ENCODE measurements at regions not wholly inside any gene's neighbourhood (a gene's known extent, or its start where the extent isn't known, plus 50 kb on each side); places are given as distances from the start of the nearest gene placed in this dataset.

DNA sequence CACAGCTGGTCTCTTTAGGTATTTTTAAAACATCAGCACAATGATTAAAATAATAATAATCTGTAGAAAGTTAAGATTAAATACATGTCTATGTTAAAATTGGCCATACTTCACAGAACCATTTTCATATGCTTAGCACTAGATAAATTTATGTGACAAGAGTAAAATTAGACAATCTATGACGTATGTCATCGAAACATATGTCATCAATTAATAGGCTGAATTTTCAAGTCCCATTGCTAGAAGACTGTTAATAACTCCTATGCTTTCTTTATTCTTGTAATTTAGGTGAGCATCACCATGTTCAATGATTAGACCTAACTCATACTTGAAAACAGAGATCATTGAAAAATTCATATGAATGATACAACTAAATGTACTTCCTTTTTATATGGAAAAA is 593.3 kb upstream of the KCNMB2 start:
- DNase-seq (ENCODE audit: low spot score): no peak

DNA sequence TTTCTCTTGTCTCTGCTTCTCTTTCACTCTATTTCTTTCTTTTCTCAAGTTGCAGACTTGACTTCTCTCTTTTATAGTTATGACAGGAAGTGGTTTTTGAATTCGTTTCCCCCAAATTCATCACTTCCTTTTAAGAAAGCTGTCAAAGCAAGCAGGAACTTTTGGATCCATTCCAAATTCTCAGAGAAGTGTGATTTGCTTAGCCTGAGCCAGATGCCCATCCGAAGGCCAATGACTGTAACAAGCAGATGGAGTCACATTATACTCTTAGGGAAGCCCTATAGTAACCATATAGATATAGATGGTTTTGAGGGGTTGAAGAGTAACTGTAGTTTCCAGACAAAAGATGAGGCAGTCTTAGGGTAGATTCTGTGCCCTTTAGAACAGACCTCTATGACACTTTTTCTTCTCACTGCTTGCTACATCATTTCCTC is 592.0 kb upstream of the KCNMB2 start:
- DNase-seq (ENCODE audit: low spot score): no peak

DNA sequence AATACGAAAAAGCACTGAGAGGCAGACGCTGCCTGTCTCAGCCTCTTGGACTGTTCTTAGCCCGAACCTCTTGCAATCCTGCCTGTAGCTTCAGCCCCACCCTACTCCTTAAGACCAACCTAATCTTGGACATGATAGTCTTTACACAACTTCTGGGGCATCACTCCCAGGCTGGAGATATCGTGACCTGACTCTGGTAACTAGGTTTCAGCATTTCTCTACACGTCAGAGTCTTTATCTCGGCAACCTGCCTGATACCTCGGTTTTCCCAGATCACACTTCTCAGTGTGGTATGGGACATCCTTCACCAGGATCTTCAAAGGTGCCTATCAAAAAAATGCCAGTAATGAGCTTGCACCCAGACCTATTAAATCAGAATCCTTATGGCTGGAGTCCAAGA is 590.2 kb upstream of the KCNMB2 start:
- DNase-seq (ENCODE audit: low spot score): no peak

DNA sequence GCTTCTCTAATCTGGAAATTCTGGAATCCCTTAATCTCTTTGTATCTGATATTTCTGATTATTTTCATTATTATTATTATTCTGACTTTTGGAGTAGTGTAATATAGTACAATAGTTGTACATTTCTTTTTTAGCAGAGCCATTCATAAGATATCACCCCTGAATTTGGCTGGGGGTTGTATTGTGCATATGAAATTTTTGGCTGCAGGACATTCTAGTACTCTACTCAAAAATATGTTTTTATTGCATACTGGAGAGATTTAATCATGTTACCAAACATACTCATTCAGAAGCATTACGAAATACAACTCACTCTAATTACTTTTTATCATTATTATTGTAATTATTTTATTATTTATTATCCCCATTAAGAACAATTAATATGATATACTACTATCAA is 589.7 kb upstream of the KCNMB2 start:
- DNase-seq (ENCODE audit: low spot score): no peak

- DNase-seq (ENCODE audit: low spot score): no peak
These were observed 589.3 kb upstream of the KCNMB2 start for GRCh38 chr3:177946936-177947335.

DNA sequence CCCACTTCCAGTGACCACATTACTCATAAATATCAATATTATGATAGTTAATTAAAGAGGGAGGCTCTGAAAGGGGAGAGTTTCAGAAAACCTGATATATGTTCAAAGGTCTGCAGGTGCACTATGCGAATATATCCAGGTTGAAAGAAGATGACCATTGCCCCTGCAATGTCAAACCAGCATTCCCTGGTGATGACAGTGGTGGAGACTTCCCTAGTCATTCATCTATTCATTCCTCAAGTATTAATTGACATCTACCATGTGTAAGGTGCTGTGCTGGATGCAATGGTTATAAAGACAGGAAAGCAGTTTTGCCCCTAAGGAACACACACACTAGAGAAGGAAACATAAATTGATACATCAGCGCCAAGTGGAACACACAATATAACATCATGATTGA is 588.3 kb upstream of the KCNMB2 start:
- no peak for DNase-seq (ENCODE audit: low spot score)

DNA sequence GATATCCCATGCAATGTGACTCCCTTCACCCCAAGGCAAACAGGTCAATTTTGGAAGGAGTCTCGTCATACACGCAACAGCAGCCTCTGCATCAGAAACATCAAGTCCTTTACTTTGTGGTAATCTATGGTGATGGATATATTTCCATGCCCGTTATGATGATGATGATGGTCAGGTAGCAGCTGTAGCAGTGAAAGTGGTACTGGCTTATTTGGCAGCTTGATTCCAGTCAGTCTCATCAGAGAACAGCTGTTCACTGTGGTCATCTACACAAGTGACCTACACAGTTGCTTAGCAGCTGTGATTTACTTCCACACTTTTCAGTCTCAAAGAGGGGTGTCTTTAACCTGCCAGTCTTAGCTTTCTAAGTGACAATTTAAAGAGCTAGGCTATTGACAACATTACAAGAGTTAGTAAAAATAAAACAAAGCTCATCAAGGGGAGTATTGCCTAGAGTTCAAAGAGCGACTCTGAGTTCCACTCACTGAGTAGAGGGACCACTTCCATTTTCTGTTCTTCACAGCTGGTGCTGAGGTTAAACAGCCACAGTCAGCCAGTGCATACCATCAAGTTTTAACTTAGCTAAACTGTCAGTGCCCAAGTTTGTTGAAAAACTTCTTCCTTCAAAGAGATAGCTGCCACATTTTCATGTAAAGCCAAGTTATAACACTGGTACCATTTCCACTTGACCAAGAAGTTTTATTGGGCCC is 587.4 kb upstream of the KCNMB2 start:
- no peak for DNase-seq (ENCODE audit: low spot score)

- DNase-seq (ENCODE audit: low spot score): no peak
These were observed 577.0 kb upstream of the KCNMB2 start for GRCh38 chr3:177959188-177959587.

GRCh38 chr3:177960014-177960413 is 576.2 kb upstream of the KCNMB2 start:
- no peak for DNase-seq (ENCODE audit: low spot score)

DNA sequence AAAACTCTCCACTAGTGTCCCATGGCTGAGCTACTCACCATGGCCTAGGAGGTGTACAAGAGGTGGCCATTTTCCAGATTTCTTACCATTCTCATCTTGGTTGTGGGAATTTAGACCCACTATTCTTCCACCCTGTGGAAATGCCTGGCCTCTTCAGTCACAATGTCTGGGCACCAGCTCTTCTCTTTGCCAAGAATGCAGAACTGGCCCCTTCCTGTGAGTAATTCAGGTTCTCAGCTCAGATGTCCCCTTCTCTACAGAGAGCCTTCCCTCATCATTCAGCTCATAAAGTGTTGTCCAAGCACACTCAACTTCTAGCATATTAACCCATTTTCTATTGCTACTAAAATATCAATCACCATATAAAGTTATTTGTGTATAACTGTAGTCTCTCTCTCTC is 575.5 kb upstream of the KCNMB2 start:
- DNase-seq (ENCODE audit: low spot score): no peak

DNA sequence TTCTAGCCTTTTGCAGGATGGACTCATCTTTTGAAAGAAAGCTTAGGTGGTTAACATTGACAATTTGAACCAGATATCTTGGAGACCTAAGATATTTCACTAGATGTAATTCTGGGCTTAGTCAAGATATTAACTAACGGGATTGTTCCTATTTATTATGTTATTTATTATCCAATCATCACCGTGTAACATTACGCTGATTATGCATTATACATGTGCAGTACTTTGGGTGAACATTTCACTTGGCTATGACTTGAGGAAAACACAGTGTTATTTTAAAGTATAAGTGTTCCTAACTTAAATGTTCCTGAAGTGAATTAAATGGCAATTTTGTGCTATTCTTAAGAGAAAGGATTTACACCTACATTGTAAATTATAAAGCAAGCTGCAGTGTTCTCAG is 574.5 kb upstream of the KCNMB2 start:
- DNase-seq (ENCODE audit: low spot score): no peak

- no peak for DNase-seq (ENCODE audit: low spot score)
These were observed 569.7 kb upstream of the KCNMB2 start for GRCh38 chr3:177966493-177966892.

DNA sequence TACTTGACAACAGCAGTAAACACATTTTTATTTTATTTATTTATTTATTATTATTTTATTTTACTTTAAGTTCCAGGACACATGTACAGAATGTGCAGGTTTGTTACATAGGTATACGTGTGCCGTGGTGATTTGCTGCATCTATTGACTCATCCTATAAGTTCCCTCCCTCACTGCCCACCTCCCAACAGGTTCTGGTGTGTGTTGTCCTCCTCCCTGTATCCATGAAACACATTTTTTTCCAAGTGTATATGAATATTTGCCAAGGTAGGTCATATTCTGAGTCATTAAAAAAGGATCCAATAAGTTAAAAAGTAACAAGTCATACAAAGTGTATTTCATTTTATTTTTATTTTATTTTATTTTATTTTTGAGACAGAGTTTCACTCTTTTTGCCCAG is 567.3 kb upstream of the KCNMB2 start:
- no peak for DNase-seq (ENCODE audit: low spot score)

- no peak for DNase-seq (ENCODE audit: low spot score)
These were observed 562.9 kb upstream of the KCNMB2 start for GRCh38 chr3:177973241-177973840.

GRCh38 chr3:177976241-177976640 is 560.0 kb upstream of the KCNMB2 start:
- DNase-seq (ENCODE audit: low spot score): no peak

GRCh38 chr3:177976866-177977265 is 559.4 kb upstream of the KCNMB2 start:
- DNase-seq (ENCODE audit: low spot score): no peak

- DNase-seq (ENCODE audit: low spot score): no peak
These were observed 558.7 kb upstream of the KCNMB2 start for GRCh38 chr3:177977381-177978158.

DNA sequence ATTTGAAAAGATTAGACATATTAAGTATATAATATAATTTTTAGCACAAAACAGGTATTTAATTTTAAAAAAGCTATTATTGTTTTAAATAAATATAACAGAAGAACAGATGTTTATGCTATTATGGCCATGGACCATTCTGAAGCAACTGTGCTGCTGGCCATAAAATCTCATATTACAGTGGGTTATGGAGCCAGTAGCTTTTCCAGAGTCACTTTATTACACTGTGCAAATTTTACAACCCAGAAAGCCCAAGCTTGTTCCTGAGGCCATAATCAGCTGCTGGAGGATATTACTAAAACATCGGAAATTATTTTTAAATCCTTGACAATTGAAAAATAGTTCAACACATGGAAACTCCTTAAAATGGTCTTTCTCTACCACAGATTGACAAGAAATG is 557.3 kb upstream of the KCNMB2 start:
- DNase-seq (ENCODE audit: low spot score): no peak

- DNase-seq (ENCODE audit: low spot score): no peak
These were observed 556.5 kb upstream of the KCNMB2 start for GRCh38 chr3:177979703-177980102.

- no peak for DNase-seq (ENCODE audit: low spot score)
These were observed 554.7 kb upstream of the KCNMB2 start for GRCh38 chr3:177981576-177981975.

DNA sequence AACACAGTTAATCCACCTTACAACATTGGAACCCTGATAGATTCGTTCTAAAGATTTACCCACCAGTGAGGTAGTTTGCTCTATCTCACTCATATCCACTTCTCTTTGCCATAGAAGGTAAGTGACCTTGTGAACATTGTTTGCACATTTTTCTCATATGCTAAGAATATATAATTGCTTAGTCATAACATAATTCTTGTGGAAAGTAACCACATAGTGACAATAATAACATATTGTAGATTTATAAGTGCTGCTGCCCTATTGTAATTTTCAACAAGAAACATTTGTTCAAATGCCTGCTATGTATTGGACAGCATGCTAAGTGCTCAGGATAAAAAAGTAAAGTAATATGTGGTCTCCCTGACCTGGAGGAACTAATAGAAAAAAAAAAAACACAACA is 554.2 kb upstream of the KCNMB2 start:
- no peak for DNase-seq (ENCODE audit: low spot score)

- no peak for DNase-seq (ENCODE audit: low spot score)
These were observed 552.9 kb upstream of the KCNMB2 start for GRCh38 chr3:177983320-177983719.

All from pons (tissue), 1 donor.